ENCODE measurements at regions not wholly inside any gene's neighbourhood (a gene's known extent, or its start where the extent isn't known, plus 50 kb on each side); places are given as distances from the start of the nearest gene placed in this dataset.

DNA sequence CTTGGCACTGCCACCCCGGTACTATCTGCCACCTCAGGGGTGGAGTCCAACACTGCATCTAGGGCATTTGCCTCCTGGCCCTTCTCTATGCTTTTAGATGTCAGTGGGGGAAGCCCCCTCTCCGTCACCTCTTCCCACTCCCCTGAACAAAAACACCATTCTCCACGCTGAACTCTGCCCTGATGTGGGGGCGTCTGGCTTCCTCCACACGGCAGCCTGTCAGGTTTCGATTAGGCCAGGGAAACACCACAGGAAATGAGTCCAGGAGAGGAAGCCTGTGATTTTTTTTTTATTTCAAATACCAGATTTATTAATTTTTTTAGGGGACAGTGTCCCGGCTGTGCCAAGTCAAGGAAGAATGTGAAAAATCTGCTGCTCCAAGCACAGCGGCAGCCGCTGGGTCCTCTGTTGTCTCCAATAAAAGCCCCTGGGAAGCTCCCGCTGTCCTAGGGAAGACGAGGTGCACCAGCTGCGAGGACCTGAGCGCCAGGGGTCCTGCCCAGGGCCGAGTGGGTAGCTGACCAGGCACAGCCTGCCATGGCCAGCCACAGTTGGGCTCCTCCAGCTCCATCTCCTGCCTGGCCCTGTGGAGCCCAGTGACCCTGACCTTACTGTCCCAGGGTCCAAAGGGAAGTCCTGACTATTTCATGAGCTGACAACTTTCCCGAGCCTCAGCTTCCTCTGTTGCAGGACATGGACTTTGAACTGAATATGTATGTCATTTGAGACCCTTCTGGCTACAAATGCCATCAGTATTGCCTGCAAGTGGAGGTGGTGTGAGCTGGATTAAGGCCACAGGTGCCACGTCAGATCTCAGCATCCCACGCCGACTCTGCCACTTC is 336.7 kb downstream of the FOXL1 start:
- H3K4me3 Mint-ChIP-seq, result no peak overlapping the region
- no peaks in the 10 kb centered on the region for H3K9me3 Mint-ChIP-seq
- H3K4me1 Mint-ChIP-seq, result no peaks in the 10 kb centered on the region

GRCh38 chr16:86917471-86918365 is 339.4 kb downstream of the FOXL1 start:
- Mint-ChIP-seq H3K9me3 (no peaks in the 10 kb centered on the region), H3K36me3 (peaks cover 2% of the 10 kb centered on the region), H3K4me3 (no peak overlapping the region), H3K27ac (no peak overlapping the region), H3K27me3 (peaks cover 2% of the 10 kb centered on the region), H3K4me1 (no peaks in the 10 kb centered on the region)

More for the DNA sequence above, 336.7 kb downstream of the FOXL1 start:
- H3K36me3 Mint-ChIP-seq, result peaks cover 2% of the 10 kb centered on the region
- no peaks in the 10 kb centered on the region for H3K27me3 Mint-ChIP-seq
- H3K27ac Mint-ChIP-seq, result no peak overlapping the region

GRCh38 chr16:86918637-86919036 is 340.3 kb downstream of the FOXL1 start:
- no peak overlapping the region for H3K27ac Mint-ChIP-seq
- H3K4me1 Mint-ChIP-seq, result no peaks in the 10 kb centered on the region
- peaks cover 2% of the 10 kb centered on the region for H3K36me3 Mint-ChIP-seq
- H3K4me3 Mint-ChIP-seq, result no peak overlapping the region
- no peaks in the 10 kb centered on the region for H3K9me3 Mint-ChIP-seq
- peaks cover 5% of the 10 kb centered on the region for H3K27me3 Mint-ChIP-seq

- Mint-ChIP-seq H3K36me3 (peaks cover 2% of the 10 kb centered on the region), H3K4me1 (no peaks in the 10 kb centered on the region), H3K9me3 (no peaks in the 10 kb centered on the region), H3K27me3 (peaks cover 5% of the 10 kb centered on the region), H3K4me3 (no peak overlapping the region), H3K27ac (no peak overlapping the region)
Observed at GRCh38 chr16:86919078-86919477, 340.7 kb downstream of the FOXL1 start.

DNA sequence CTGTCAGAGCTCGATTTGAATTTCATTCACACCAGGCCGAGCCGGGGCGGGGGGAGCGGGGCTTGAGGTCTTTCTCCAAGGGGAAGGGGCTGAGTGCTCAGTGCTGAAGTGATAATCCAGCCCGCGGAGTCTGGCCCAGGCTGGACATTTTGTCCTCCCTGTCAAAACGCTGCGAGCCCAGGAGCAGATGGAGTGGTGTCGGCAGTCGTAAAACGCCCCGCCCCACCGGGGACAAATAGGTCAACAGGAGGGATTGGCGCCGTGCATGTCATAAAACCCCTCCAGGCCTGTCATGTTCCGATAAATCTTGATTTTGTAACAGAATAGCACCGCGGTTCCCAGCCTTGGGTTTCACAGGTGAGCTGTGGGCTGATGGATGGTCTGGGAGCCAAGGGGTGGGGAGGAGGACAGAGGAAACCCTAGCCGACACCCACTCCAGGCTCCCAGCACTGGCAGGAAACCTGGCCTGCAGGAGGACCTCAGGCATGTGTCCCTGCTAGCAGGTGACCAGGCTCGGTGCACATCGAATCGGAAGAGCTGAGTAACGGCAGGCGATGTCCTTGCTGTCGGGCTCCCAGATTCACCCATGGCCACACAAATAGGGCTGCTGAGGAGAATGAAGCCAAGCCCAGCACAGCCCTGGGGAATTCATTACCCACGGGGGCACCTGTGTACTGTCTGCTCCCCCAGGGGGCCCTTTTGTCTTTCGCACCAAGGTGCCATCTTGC is 341.4 kb downstream of the FOXL1 start:
- H3K27me3 Mint-ChIP-seq, result peaks cover 10% of the 10 kb centered on the region
- no peaks in the 10 kb centered on the region for H3K9me3 Mint-ChIP-seq
- no peaks in the 10 kb centered on the region for H3K4me1 Mint-ChIP-seq
- H3K4me3 Mint-ChIP-seq, result no peak overlapping the region
- H3K27ac Mint-ChIP-seq, result no peak overlapping the region
- peaks cover 2% of the 10 kb centered on the region for H3K36me3 Mint-ChIP-seq

GRCh38 chr16:86921289-86921688 is 342.9 kb downstream of the FOXL1 start:
- Mint-ChIP-seq H3K27me3 (peaks cover 16% of the 10 kb centered on the region), H3K9me3 (no peaks in the 10 kb centered on the region), H3K27ac (no peak overlapping the region), H3K36me3 (peaks cover 2% of the 10 kb centered on the region), H3K4me3 (no peak overlapping the region), H3K4me1 (no peaks in the 10 kb centered on the region)

GRCh38 chr16:86922311-86922710 is 344.0 kb downstream of the FOXL1 start:
- Mint-ChIP-seq H3K27ac (no peak overlapping the region), H3K9me3 (no peaks in the 10 kb centered on the region), H3K36me3 (peaks cover 2% of the 10 kb centered on the region), H3K27me3 (peaks cover 16% of the 10 kb centered on the region), H3K4me3 (no peak overlapping the region), H3K4me1 (no peaks in the 10 kb centered on the region)

DNA sequence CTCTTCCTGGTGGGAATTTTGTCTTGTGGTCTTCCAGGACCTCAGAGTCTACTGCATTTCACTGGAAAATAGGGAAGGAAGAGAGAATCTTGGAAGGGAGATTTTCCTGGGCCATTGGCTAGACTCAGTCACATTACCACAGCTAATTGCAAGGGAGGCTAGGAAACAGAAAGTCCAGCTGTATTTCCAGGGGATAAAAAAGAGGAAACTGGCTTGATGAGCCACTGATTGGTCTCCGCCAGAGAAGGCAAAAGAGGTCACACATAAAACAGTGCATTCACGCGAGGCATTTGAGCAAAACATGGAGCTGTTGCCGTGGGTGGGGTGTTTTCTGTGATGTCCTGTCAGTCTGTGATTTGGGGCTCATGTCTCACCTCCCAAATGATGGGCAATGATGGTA is 345.3 kb downstream of the FOXL1 start:
- H3K9me3 Mint-ChIP-seq, result no peaks in the 10 kb centered on the region
- H3K4me3 Mint-ChIP-seq, result no peak overlapping the region
- no peaks in the 10 kb centered on the region for H3K4me1 Mint-ChIP-seq
- H3K27me3 Mint-ChIP-seq, result peaks cover 25% of the 10 kb centered on the region
- H3K36me3 Mint-ChIP-seq, result peaks cover 2% of the 10 kb centered on the region
- H3K27ac Mint-ChIP-seq, result no peak overlapping the region

GRCh38 chr16:86924537-86924936 is 346.2 kb downstream of the FOXL1 start:
- H3K9me3 Mint-ChIP-seq, result no peaks in the 10 kb centered on the region
- H3K27me3 Mint-ChIP-seq, result peaks cover 30% of the 10 kb centered on the region
- no peak overlapping the region for H3K4me3 Mint-ChIP-seq
- no peaks in the 10 kb centered on the region for H3K4me1 Mint-ChIP-seq
- no peak overlapping the region for H3K27ac Mint-ChIP-seq
- no peaks in the 10 kb centered on the region for H3K36me3 Mint-ChIP-seq

GRCh38 chr16:86925067-86925791 is 346.9 kb downstream of the FOXL1 start:
- Mint-ChIP-seq H3K27me3 (peaks cover 30% of the 10 kb centered on the region), H3K27ac (no peak overlapping the region), H3K36me3 (no peaks in the 10 kb centered on the region), H3K9me3 (no peaks in the 10 kb centered on the region), H3K4me1 (no peaks in the 10 kb centered on the region), H3K4me3 (no peak overlapping the region)

- Mint-ChIP-seq H3K4me1 (no peaks in the 10 kb centered on the region), H3K9me3 (no peaks in the 10 kb centered on the region), H3K27ac (no peak overlapping the region), H3K4me3 (no peak overlapping the region), H3K36me3 (no peaks in the 10 kb centered on the region), H3K27me3 (peaks cover 30% of the 10 kb centered on the region)
Observed at GRCh38 chr16:86926181-86927094, 348.1 kb downstream of the FOXL1 start.

GRCh38 chr16:86927699-86928098 is 349.4 kb downstream of the FOXL1 start:
- Mint-ChIP-seq H3K27me3 (peaks cover 29% of the 10 kb centered on the region), H3K9me3 (no peaks in the 10 kb centered on the region), H3K27ac (no peak overlapping the region), H3K36me3 (no peaks in the 10 kb centered on the region), H3K4me1 (no peaks in the 10 kb centered on the region), H3K4me3 (no peak overlapping the region)

DNA sequence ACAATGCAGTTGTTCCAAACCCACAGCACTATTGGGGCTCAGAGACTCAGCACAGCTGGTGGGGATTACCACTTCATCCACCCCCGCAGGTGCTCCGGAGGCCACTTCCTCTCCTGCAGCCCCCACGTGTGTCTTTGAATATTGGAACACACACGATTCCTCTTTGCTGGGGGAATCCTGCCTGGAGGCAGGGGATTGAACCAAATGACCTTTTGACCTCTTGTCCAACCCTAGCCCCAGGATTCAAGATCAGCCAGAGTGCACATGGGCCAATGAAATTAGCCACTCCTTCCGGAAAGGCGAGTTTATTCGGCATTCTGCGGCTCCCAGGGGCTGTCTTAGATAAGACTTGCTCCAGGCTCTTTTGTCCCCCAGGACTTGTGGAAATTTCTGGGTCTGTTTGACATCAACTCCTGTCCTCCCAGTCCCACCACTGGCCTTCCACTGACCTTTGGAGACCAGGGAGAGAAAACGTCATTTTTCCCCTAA is 350.2 kb downstream of the FOXL1 start:
- H3K27me3 Mint-ChIP-seq, result peaks cover 26% of the 10 kb centered on the region
- no peaks in the 10 kb centered on the region for H3K36me3 Mint-ChIP-seq
- no peaks in the 10 kb centered on the region for H3K4me1 Mint-ChIP-seq
- H3K4me3 Mint-ChIP-seq, result no peak overlapping the region
- no peaks in the 10 kb centered on the region for H3K9me3 Mint-ChIP-seq
- H3K27ac Mint-ChIP-seq, result no peak overlapping the region

All from activated naive CD4-positive, alpha-beta T cell treated with anti-CD3 and anti-CD28 coated beads, Interleukin-2, amount 50 U/mL, for 24 hours (primary cell).